ENCODE measurements at regions not wholly inside any gene's neighbourhood (a gene's known extent, or its start where the extent isn't known, plus 50 kb on each side); places are given as distances from the start of the nearest gene placed in this dataset.

GRCh38 chr14:46048127-46048526, 603.5 kb downstream of the RPL10L start:
- no peak overlapping the region for H2AFZ ChIP-seq (ENCODE audit: control insufficient read depth, low read length)
- TF ChIP-seq EZH2 (IDR thresholded peaks at IDR 0.05; ENCODE audit: low read length), result no peak
- peak in 2 of 3 experiments; percentile 56 to 72 for TF ChIP-seq CTCF (optimal IDR thresholded peaks at IDR 0.05 in 1 of 3, IDR thresholded peaks at IDR 0.05 in 1 of 3, conservative IDR thresholded peaks at IDR 0.05 in 1 of 3; ENCODE audit: extremely low read depth in 1 of 3, insufficient read depth in 2 of 3, low read length in 3 of 3)

GRCh38 chr14:46036099-46036498, 615.5 kb downstream of the RPL10L start:
- no peaks in the 10 kb centered on the region for H3K9me3 ChIP-seq (ENCODE audit: control insufficient read depth, low read depth, low read length)
- no peak for FAIRE-seq
- H3K4me1 ChIP-seq (ENCODE audit: control insufficient read depth, extremely low read depth, insufficient read depth, low read length), result peaks cover 4% of the 10 kb centered on the region
- TF ChIP-seq EZH2 (IDR thresholded peaks at IDR 0.05; ENCODE audit: low read length), result no peak
- TF ChIP-seq CTCF (optimal IDR thresholded peaks at IDR 0.05 in 1 of 3, IDR thresholded peaks at IDR 0.05 in 1 of 3, conservative IDR thresholded peaks at IDR 0.05 in 1 of 3; ENCODE audit: extremely low read depth in 1 of 3, insufficient read depth in 2 of 3, low read length in 3 of 3), result no peak
- no peaks in the 10 kb centered on the region for H3K36me3 ChIP-seq (ENCODE audit: control insufficient read depth in 2 of 2, extremely low read depth in 1 of 2, insufficient read depth in 2 of 2, low read length in 2 of 2)
- dilution Hi-C loops (cut with MboI; ENCODE audit: extremely low pct_ligation_motif_present, low sequenced_read_pairs), result no loop called here
- no peaks in the 10 kb centered on the region for H3K9me1 ChIP-seq (ENCODE audit: control insufficient read depth, extremely low read depth, insufficient read depth, low read length)
- no peaks in the 10 kb centered on the region for H3K79me2 ChIP-seq (ENCODE audit: control insufficient read depth, insufficient read depth, low read length)
- no peaks in the 10 kb centered on the region for H4K20me1 ChIP-seq (ENCODE audit: control insufficient read depth, extremely low read depth, insufficient read depth, low read length)
- H3K27me3 ChIP-seq (ENCODE audit: control insufficient read depth, extremely low read depth, insufficient read depth, low read length), result no peaks in the 10 kb centered on the region
- H3K27ac ChIP-seq (ENCODE audit: control insufficient read depth, insufficient read depth, low read length), result peak overlapping the region; percentile 43
- H3K4me2 ChIP-seq (ENCODE audit: control insufficient read depth, extremely low read depth, insufficient read depth, low read depth, low read length), result no peak overlapping the region
- H3K9ac ChIP-seq (ENCODE audit: control insufficient read depth, extremely low read depth, insufficient read depth, low read length), result no peak overlapping the region
- H2AFZ ChIP-seq (ENCODE audit: control insufficient read depth, low read length), result peak overlapping the region; percentile 83
- DNase-seq (ENCODE audit: low read depth, low spot score), result no peak
- no peak overlapping the region for H3K4me3 ChIP-seq (ENCODE audit: control insufficient read depth in 2 of 3, extremely low read depth in 1 of 3, insufficient read depth in 2 of 3, low read depth in 1 of 3, low read length in 3 of 3)

More at GRCh38 chr14:46048127-46048526, 603.5 kb downstream of the RPL10L start:
- Histone ChIP-seq H3K36me3 (ENCODE audit: control insufficient read depth in 2 of 2, extremely low read depth in 1 of 2, insufficient read depth in 2 of 2, low read length in 2 of 2) (no peaks in the 10 kb centered on the region), H3K9ac (ENCODE audit: control insufficient read depth, extremely low read depth, insufficient read depth, low read length) (no peak overlapping the region), H3K4me2 (ENCODE audit: control insufficient read depth, extremely low read depth, insufficient read depth, low read depth, low read length) (no peak overlapping the region), H3K4me3 (ENCODE audit: control insufficient read depth in 2 of 3, extremely low read depth in 1 of 3, insufficient read depth in 2 of 3, low read depth in 1 of 3, low read length in 3 of 3) (no peak overlapping the region), H3K27ac (ENCODE audit: control insufficient read depth, insufficient read depth, low read length) (no peak overlapping the region), H3K4me1 (ENCODE audit: control insufficient read depth, extremely low read depth, insufficient read depth, low read length) (peaks cover 3% of the 10 kb centered on the region), H3K9me1 (ENCODE audit: control insufficient read depth, extremely low read depth, insufficient read depth, low read length) (no peaks in the 10 kb centered on the region), H3K9me3 (ENCODE audit: control insufficient read depth, low read depth, low read length) (no peaks in the 10 kb centered on the region), H4K20me1 (ENCODE audit: control insufficient read depth, extremely low read depth, insufficient read depth, low read length) (no peaks in the 10 kb centered on the region), H3K79me2 (ENCODE audit: control insufficient read depth, insufficient read depth, low read length) (no peaks in the 10 kb centered on the region), H3K27me3 (ENCODE audit: control insufficient read depth, extremely low read depth, insufficient read depth, low read length) (no peaks in the 10 kb centered on the region)
- DNase-seq (ENCODE audit: low read depth, low spot score) (peak; percentile 66), FAIRE-seq (peak; percentile 85)
- dilution Hi-C loops (cut with MboI; ENCODE audit: extremely low pct_ligation_motif_present, low sequenced_read_pairs), result no loop called here
